ENCODE measurements at regions not wholly inside any gene's neighbourhood (a gene's known extent, or its start where the extent isn't known, plus 50 kb on each side); places are given as distances from the start of the nearest gene placed in this dataset.

DNA sequence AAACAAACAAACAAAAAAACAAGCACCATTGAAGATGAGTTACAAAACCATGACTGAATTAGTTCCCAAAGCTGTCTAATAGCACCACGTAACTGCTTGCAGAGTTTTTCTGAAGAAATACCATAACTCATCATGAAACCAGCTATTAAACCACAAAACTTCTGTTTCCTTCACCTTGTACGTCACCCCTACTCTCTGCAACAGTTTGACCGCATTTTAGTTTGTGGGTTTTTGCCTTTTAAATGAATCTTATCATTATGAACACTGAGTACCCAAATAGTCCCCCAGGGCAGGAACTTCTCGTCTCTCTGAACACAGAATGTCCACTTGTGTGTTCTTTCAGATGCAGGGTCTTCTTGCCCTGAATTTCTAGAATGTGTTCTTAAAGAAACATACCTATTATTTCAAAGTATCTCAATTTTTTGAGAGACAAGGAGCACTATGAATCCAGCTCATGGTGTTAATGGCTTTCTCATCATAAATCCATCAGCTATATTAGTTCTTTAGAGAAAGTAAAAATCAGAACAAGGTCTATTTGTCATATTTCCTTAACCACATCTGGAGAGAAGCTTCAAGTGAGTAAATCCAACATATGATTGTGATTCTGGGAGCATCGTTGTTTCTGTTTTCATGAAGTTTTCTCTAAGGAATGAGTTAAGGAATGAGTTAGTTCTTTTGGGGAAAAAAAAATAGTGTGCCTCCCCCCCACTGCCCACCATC is 210.6 kb downstream of the AUH start:
- H3K27ac ChIP-seq = no peak overlapping the region
- no peak for TF ChIP-seq ZFX (IDR thresholded peaks at IDR 0.05)
- TF ChIP-seq, protein P1, sequence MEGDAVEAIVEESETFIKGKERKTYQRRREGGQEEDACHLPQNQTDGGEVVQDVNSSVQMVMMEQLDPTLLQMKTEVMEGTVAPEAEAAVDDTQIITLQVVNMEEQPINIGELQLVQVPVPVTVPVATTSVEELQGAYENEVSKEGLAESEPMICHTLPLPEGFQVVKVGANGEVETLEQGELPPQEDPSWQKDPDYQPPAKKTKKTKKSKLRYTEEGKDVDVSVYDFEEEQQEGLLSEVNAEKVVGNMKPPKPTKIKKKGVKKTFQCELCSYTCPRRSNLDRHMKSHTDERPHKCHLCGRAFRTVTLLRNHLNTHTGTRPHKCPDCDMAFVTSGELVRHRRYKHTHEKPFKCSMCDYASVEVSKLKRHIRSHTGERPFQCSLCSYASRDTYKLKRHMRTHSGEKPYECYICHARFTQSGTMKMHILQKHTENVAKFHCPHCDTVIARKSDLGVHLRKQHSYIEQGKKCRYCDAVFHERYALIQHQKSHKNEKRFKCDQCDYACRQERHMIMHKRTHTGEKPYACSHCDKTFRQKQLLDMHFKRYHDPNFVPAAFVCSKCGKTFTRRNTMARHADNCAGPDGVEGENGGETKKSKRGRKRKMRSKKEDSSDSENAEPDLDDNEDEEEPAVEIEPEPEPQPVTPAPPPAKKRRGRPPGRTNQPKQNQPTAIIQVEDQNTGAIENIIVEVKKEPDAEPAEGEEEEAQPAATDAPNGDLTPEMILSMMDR (conservative IDR thresholded peaks at IDR 0.05) = no peak

DNA sequence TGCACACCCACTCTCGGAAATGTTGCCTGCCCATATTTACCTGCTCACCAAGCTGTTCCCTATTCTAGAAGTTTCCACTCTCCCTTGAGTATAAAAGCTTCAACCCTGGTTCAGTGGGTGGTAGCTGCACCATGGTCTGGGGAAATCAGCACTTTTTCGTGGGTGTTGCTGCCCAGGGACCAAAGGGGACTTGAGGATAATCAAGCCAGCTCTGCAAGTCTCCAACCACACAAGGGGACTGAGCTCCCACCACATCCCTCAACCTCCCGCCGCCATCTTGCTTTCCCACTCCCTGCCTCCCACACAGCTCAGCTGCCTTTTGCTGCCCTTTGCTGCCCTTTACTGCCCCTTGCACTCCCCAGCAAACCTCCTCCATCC is 210.0 kb downstream of the AUH start:
- H3K27ac ChIP-seq = no peak overlapping the region
- TF ChIP-seq, protein P1 (conservative IDR thresholded peaks at IDR 0.05) = no peak
- no peak for TF ChIP-seq ZFX (IDR thresholded peaks at IDR 0.05)

DNA sequence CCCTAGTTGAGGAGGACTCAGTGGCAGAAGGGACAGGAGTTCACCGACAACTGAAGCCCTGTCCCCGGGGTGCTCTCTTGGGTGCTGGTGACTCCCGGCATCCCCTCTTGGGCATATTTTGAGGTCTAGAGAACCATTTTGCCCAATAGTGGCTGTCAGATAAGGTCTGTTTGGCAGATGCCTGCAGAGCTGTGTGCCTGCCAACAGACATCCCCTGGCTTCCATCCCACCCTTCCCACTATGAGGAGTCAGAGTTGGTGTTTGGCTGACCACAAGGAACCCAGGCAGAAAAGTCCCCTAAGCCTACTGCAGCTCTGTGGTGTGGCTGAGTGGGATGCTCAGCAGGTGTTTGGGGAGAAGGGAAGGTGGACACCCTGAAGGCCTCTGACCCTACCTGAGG is 207.0 kb downstream of the AUH start:
- TF ChIP-seq, protein P1 (conservative IDR thresholded peaks at IDR 0.05) = no peak
- no peak for TF ChIP-seq ZFX (IDR thresholded peaks at IDR 0.05)
- H3K27ac ChIP-seq = no peak overlapping the region

DNA sequence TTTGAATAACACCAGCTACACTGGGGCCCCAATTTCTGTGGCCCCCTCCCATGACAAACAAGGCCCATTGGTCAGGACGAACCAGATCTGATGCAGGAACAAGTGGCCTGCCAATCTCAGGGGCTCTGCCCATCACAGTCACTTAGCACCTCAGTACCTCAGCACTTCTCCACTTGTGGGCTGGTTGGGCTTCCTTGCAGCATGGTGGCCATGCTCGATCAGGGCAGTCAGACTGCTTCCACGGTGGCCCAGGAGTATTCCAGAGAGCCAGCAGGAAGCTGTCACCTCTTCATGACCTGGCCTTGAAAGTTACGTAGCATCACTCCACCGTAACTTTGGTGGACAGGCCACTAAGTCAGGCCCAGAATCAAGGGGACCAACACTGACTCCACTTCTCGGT is 206.5 kb downstream of the AUH start:
- TF ChIP-seq, protein P1 (conservative IDR thresholded peaks at IDR 0.05) = no peak
- TF ChIP-seq ZFX (IDR thresholded peaks at IDR 0.05) = no peak
- H3K27ac ChIP-seq = no peak overlapping the region

DNA sequence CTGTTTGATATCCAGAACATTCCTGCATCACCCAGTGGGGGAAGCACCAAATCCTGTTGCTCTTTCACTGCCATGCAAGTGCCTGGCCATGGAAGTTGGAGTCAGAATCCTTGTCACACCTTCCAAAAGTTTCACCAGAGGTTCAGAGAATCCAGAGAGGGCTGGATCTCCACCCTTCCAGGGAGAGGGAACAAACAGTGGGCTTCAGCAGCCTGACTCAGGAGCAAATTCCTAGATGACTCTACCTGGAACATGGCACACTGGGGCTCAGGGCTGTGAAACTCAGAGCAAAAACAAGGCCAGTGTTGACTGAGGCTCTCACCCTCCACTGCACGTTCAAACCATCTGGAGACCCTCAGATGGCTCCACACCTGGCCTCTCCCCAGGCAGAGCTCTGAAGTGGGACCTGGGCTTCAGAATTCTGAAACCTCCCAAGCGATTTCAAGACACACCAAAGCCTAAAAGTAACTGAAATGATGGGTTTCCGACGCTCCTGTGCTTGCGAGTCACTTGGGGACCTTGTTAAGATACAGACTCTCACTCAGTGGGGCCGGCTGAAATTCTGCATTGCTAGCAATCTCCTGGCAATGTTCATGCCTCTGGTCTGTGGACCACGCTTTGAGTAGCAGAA is 205.9 kb downstream of the AUH start:
- TF ChIP-seq ZFX (IDR thresholded peaks at IDR 0.05) = no peak
- TF ChIP-seq, protein P1 (conservative IDR thresholded peaks at IDR 0.05) = no peak
- no peak overlapping the region for H3K27ac ChIP-seq

DNA sequence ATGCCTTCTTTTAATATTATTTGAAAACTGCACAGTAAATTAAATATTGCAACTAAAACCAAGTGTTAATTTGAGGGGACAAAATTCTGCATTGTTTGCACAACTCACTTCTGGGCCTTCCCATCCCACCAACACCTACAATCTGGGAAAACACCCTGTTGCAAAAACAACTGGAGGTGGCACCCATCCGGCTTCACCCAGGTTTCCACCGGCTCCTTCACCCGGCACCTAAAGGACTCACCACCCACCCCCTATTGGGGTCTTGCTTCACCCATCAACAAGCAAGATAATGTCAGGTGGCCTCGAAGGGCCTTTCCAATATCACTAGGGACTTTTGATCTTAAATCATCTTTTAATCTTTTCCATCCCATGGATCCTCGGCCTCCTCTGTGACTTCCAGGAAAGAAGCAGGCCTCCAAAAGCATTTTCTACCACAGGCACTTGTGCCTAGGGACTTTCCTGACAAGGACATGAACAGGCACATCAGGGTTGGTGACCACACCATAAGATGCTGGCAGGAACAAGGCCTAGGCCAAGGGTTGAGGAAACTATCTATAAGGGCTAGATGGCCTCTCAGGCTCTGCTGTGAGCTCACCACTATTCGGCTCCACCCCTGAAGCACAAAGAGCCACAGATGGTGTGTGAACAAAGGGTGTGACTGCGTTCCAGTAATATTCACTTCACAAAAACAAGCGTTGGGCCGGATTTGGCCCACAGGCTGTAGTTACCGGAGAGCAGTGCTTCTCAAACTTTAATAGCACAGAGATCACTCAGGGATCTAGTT is 205.1 kb downstream of the AUH start:
- no peak overlapping the region for H3K27ac ChIP-seq
- TF ChIP-seq ZFX (IDR thresholded peaks at IDR 0.05) = no peak
- TF ChIP-seq, protein P1 (conservative IDR thresholded peaks at IDR 0.05) = no peak

DNA sequence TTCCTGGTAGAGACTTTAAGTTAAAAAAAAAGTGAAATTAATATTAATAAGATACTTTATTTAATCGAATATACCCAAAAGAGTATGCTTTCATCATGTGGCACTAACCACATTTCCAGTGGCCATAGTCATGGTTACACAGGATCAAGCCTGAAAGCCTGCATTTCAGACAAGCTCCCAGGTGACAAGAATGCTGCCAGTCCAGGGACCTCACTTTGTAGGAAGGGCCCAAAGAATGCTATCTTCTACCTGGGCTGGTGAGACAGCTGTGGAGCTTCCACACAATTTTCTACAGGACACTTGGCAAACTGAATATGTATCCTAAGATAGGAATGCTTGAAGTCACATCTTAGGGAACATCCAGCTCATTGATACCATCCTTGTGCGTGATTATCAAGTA is 203.8 kb downstream of the AUH start:
- TF ChIP-seq, protein P1 (conservative IDR thresholded peaks at IDR 0.05) = no peak
- no peak for TF ChIP-seq ZFX (IDR thresholded peaks at IDR 0.05)
- H3K27ac ChIP-seq = no peak overlapping the region
